GM19238 (cell line): ENCODE measurements at regions not wholly inside any gene's neighbourhood (a gene's known extent, or its start where the extent isn't known, plus 50 kb on each side); places are given as distances from the start of the nearest gene placed in this dataset.
"Not testable (repeated sequence)": the region's sequence is repeated elsewhere in the genome, so short reads cannot be mapped to it uniquely, and the experiment has no call there.

Source experiments
- DNase-seq: peaks from one replicate; pipeline ENCODE4 v3.0.0; 2011; ENCODE audit warnings: low spot score; ENCODE audit not compliant: insufficient read length

DNA sequence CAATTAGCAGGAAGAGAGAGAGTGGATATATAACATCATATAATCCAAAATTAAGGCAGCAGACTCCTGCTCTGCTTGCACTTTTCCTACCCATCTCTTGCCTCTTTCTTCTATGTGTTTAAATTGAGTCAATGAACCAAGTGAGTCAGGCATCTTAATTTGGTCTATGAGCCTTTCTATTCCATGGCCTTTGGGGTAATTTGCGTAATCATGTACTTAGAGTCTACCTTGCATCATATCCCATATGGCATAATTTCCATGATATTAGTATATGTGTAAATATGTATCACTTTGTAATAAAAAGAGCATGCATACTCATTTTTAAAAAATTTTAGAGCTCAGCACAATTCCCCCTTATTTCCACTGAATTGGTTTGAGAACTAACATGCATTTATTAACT, 555.2 kb downstream of the STK39 start:
- no peak for DNase-seq

DNA sequence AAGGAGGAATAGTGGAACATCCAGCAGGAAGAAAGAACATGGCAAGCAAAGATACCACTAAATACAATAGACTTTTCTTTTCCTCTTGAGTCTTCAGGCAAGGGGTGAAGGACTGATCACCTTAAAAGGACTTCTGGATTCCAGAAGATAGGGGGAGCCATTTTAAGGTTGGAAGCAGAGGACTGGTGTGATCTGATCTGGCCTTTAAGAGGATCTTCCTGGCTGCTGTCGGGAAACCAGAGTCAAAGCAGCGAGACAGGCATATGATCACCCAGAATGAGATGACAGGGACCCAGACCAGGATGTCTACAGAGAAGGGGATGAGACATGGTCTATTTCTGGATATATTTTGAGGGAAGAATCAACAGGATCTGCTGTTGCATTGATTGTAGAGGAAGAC, 558.0 kb downstream of the STK39 start:
- DNase-seq: no peak

DNA sequence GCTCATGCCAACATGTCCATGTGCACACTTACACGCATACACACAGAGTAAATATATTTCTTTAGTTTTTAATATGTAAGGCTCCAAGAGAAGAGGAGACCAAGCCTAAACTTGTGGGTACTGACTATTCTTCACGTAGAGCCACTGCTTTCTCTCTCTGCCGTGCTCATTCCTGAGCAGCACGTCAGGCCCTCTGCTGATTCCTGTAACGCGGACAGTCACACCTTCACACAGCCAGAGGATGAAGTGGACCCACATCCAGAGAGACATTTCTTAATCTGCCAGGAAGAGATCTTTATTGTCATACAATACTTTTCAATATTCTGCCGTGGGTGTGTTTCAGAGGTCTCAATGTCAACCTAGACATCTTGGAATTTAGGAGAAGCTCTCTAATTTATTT, 560.7 kb downstream of the STK39 start:
- no peak for DNase-seq

DNA sequence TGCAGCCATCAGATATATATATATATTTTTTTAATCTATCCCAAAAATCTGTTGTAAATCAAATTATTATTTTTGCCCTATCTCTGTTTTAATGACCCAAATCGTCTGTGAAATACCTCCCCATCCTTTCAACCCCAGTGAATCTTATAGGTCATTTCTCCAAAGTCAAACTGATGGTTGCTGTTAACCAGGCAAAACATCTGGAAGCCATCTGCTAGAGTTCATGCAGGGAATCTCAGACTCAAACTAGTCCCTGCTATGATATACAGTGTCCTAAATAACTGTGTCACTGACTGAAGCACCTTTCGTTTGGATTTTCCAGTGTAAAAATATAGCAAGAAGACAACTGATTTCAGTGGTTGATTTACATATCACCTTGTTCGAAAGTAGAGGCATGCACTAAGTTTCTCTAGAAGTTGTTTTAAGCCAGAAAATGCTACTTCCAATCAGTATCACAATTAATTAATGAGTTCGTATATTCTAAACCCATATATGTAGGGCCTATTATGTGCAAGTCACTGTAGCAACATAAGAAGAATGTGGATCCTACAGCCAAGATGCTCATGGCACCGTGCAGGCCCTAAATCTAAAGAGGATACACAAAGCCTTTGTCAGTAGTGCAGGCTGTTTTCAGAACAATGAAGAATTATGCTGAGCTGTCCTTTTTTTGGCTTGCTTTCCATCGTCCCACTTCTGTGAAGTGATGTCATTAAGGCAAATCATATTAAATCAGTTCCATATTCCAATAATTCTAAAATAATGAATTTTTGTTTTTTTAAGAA, 566.0 kb downstream of the STK39 start:
- no peak for DNase-seq

DNA sequence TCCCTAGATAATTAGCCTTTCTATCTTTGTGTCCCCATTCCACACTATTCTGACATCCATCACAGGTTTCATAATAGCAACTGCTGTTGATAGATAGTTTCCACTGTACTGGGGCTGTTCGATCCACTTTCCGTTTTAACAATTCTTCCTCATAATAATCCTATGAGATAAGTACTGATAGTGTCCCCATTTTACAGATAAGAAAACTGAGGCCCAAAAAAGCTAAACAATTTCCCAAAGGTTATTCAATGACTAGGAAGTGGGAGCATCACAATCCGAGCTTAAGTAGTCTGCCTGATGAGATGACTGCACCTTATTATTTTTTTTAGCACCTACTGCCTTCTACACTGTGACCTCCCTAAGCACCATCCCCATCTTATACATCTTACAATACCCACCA, 569.2 kb downstream of the STK39 start:
- DNase-seq: no peak

DNA sequence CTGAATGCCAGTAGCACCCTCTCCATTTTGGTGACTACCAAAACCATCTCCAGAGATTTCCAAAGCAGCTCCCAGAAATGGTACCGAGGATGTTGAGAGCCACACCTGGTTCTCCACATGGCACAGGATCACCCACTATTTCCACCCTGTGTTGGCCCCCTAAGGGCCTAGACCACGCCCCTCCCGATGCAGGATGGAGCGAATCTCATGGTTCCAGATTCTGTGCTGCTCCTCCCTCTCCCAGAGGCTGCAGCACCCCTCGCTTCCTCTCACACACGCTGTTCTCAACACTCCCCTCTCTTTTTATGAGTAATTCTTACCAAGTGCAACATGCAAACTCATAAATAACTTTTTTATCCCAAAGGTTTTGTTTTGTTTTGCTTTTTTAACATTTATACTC, 571.5 kb downstream of the STK39 start:
- DNase-seq: no peak

DNA sequence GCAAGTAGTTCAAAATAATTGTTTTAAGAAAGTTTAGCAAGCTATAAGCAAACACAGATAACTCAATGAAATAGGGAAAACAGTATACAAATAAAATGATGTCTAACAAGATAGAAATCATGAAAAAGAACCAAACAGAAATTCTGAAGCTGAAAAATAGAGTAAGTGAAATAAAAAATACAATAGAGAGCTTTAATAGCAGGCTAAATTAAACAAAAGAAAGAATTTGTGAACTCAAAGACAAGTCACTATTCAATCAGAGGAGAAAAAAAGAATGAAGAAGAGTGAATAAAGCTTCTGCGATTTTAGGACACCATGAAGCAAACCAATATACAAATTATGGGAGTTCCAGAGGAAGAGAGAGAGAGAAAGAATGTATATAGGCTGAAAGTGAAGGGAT, 576.8 kb downstream of the STK39 start:
- DNase-seq: no peak

DNA sequence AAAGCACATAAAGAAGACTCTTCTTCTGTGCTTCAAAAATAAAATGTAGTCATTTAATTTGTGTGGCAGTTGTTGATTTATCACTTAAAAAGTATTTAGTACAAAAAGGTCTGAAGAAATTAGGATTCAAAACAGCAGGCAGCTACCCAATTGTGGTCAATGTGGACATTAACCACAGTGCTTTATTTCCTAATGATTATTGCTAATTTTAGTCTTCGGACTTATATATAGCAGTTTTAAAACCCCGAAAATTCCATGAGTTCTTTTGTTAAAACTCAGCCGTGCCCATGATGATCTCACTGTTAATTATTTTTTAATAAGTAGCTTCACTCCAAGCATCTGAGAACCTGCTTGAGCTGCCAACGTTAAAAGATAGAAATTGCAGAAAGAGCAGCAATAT, 594.3 kb downstream of the STK39 start:
- no peak for DNase-seq

DNA sequence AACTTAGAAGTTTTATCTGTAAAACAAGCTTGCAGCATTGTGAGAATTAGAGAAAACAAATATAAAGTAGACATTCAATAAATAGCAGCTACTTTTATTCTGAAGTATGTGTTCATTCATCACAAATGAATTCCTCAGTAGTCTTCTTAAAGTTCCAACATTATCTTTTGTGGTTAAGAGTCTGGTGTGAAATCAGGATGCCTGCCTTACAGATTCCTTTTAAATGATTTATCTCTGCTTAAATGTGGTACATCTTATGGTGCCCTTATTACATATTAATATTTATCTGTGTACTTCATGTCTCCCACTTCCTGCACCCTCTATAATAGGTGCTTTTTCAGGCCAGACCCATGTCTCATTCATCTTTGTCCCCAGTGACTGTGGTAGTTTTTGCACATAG, 595.0 kb downstream of the STK39 start:
- DNase-seq: no peak

DNA sequence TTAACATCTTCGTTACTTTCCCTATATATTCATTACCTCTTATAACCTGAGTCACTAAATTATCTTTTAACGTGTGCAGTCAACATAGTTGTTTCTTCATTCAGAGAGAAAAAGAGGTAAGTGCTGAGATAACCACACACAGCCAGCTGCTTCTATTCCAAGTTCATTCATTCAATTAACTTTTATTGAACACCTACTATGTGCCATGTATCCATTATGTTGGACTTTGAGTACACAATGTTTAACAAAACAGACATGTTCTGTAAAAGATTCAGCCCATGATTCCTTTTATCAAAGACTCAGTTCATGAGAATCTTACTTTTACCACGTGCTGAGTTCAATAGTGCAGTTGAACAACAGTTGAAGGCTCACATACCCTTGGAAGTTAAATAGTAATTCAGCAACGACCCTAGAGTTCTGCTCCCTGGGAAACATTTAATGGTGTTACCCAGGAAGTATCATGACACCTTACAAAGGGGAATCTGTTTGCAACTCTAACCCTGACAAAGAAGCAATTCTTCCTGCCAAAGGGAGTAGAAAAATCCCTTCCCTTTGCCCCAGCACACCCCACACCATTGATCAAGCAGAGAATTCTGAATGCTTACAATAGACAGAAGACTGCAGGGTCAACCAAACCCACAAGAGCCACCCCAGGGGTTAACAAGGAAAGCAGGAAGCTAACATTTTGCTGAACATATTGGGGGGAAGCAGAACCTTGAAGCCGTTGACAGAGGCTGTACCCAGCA, 595.8 kb downstream of the STK39 start:
- no peak for DNase-seq

DNA sequence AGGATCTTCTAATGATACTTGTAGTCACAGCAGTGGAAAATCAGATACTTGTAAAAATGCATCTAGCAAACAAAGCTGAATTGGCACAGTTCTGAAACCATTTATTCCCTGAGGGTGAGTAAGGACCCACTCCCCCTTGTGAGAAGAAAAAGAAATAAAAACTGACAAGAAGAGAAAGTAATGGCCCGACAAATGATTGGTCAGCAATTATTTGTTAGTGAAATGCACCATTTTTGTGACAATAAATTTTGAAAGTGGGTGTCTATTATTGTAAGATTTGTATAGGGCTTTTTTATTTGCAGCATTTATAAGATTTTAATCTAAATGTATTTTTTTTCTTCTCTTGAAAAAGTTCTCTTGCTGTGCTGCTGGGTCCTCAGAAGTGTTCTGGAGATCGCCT, 600.8 kb downstream of the STK39 start:
- DNase-seq: no peak

DNA sequence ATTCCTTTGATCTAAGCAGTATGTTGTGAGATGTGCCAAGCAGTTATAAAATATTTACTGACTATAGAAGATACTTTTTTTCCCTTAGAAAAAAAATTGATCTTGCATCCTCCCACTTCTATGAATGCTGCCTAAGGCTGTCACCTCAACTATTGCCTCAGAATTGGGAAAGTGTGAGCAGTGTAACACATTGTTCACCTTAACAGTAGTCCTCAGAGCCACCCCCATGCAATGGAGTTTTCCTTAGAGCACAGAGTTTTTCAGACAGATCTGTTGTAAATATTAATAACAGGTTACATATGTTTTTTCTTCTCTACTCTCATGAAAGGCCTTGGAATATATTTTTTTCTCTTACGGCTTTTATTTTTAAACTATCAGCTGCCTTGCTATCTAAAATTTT, 607.3 kb downstream of the STK39 start:
- DNase-seq: no peak

DNA sequence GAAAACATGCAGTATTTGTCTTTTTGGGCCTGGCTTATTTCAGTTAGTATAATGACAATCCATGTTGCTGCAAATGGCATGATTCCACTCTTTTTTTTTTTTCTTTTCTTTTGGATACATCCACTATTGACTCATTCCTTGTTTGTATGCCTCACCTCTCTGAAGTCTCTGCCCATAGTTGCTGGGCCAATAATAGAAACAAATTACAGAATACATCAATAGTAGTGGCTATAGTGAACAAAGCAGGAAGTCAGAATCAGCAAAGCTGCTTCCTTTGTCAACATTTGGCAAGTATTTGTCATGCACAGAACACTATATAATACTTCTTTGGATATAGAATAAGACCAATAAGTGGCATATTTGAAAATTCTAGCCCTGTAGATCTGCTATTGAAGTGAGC, 609.7 kb downstream of the STK39 start:
- DNase-seq: no peak

DNA sequence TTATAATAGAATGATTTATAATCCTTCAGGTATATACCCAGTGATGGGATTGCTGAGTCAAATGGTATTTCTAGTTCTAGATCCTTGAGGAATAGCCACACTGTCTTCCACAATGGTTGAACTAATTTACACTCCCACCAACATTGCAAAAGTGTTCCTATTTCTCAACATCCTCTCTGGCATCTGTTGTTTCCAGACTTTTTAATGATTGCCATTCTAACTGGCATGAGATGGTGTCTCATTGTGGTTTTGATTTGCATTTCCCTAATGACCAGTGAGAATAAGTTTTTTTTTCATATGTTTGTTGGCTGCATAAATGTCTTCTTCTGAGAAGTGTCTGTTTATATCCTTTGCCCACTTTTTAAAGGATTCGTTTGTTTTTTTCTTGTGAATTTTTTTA, 615.1 kb downstream of the STK39 start:
- not testable (repeated sequence) for DNase-seq

DNA sequence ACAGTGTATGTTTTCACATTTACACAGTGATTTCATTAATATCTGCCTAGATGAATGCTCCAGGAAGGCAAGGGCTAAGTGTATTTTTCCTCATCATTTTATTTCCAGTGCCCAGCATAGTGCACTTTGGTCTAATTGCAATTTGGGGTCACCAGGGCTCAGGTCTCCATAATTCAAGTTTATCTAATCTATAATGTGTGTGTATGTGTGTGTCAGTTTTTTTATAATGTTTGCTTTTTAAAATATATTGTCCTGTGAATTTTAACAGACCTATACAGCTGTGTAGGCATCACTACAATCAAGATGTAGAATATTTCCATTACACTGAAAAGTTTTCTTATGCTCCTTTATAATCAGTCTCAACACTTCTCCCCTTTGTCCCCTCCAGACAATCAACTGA, 620.4 kb downstream of the STK39 start:
- no peak for DNase-seq

DNA sequence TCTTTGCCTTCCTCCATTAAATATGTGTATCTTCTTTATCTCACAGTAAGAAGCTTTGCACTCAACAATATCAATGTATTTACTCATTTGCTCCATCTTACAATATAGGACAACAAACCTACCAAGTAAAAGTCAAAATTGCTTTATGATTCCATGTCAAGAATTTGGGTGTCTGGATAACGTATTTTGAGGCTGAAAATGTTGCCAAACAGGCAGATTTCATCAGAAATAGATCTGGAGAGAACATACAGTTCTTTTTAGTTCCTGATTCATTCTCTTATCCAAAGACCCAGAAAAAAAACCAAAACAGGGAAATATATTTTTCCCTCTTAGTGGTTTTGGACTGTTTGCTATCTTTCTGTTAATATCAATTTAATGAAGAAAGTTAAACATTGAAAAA, 621.1 kb downstream of the STK39 start:
- no peak for DNase-seq

DNA sequence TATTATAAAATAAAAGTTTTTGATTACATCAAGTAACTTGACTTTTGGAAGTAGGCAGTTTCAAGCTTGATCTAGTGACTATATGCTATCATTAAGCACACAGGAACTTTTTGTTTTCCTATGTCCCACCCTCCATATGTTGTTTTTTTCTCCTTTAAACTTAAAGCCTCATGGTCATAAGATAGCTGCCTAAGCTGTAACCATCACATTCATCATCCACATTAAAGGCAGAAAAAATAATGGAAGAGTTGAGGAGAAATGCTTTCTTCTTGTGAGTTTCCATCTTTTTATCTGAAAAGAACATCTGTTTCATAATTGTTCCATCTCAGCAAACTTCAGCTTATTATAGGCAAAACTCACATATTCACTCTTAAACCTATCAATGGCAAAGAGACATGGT, 630.4 kb downstream of the STK39 start:
- no peak for DNase-seq

DNA sequence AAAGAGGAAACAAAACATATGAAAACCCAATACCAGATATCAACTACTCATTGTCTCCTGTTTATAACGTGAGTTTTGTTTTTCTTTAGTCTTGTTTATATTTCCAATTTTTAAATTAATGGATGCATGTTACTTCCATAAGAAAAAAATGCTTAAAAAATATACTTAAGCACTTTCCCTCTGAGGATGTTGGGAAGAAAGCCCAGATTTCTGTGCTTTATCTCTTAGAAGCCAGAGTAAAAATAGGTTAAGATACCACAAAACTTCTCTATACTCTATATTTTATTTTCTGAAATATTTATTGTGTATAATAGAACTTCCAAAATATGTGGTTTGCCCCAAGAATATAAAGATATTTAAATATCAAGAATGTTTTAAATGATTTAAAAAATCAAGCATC, 633.9 kb downstream of the STK39 start:
- DNase-seq: no peak

DNA sequence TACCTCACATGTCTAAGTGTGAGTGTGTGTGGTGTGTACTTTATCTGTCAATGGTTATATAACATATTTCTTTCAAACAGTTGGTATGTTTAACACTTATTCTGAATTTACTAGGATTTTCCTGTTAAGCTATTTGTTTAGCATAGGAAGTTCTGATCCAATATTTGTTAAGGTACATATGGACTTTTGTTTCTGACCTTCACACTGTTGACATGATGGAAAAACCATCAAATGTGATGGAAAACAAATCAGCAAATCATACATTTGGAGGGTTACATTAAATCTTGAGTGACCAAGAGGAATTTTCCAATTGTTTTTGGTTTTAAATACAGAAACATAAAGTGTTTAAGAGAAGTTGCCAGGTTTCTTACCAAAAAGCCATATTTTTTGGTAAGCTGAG, 638.9 kb downstream of the STK39 start:
- no peak for DNase-seq

DNA sequence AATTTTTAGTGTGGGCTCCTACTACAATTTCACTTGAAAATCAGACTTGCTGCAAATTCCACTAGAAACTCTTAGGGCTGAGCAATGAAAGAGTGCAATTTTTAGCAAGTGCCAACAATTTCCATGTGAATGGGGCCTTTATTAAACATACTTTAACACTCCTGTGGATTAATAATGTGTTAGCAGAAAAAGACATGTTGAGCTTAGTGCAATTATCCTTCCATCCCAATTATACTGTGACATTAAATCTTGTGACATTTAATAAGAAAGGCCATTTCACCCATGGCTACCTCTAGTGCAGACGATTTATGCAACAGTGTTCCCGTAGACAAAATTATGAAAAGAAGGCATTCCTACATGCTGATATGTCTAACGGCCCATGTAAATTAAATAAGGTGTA, 639.7 kb downstream of the STK39 start:
- DNase-seq: no peak

DNA sequence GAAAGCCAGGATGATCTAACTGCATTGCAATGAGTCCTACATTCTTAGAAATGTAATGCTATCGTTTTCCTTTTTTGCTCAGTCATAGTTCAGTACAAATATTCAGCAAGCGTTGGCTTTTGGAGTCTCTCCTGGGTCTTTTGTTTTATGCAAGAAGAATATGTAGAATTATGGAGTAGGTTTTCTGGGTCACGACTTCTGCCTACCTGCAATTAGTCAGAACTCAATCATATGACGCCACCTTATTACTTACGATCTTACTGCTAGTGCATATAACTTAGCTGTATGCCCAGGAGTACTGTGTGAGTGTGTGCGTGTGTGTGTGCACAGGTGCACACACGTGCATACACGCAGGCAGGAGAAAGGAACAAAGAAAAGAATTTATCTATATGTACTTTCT, 640.2 kb downstream of the STK39 start:
- no peak for DNase-seq

DNA sequence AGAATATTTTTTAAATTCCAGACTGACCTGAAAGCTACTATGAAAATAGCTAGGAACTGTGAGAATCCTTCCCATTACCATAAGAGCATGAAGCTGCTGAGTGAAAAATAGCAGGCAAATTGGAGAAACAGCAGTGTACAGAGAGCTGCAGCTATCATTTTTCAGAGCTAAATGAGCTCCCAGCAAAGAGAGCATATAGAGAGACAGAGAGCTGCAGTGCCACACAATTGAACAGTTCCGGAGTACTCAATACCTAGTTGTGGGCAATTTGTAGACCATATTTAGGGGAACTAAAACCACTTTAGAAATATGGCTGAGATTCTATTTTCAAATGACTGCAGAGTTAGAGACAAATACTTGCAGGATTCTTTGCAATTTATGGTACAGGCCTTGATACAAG, 645.3 kb downstream of the STK39 start:
- no peak for DNase-seq

DNA sequence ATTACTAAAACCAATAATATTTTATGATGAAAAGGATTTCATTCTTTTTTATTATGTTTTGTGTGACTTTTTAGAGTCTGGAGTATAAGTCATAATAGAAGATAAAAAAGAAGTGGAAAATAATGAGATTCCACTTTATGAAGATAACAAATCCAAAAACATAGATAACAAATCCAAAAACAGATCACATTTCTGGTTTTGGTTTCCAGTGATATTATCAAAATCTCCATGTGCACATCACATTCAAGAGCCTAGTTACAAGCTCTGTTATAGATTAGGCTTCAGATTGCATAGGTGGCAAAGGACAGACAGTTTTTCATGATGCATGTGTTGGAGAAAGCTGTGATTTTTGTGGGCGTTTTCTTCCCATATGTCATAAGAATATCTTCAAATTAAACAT, 648.2 kb downstream of the STK39 start:
- no peak for DNase-seq
